ENCODE measurements at regions not wholly inside any gene's neighbourhood (a gene's known extent, or its start where the extent isn't known, plus 50 kb on each side); places are given as distances from the start of the nearest gene placed in this dataset.

- no peak for TF ChIP-seq ZNF449 (tag by site-specific recombination; IDR thresholded peaks at IDR 0.05)
- no peak for TF ChIP-seq ZNF707 (tag by site-specific recombination; IDR thresholded peaks at IDR 0.05)
- no peak for TF ChIP-seq ZNF747 (tag by site-specific recombination; IDR thresholded peaks at IDR 0.05)
- no peak for TF ChIP-seq ZNF133 (tag by site-specific recombination; IDR thresholded peaks at IDR 0.05)
- TF ChIP-seq ZNF112 (tag by site-specific recombination; IDR thresholded peaks at IDR 0.05) = no peak
- TF ChIP-seq ZNF600 (tag by site-specific recombination; IDR thresholded peaks at IDR 0.05) = no peak
- no peak for TF ChIP-seq ZNF146 (tag by site-specific recombination; IDR thresholded peaks at IDR 0.05)
- no peak for TF ChIP-seq ZNF610 (tag by site-specific recombination; IDR thresholded peaks at IDR 0.05; ENCODE audit: borderline replicate concordance)
- no peak for TF ChIP-seq SETDB1 (IDR thresholded peaks at IDR 0.05; ENCODE audit: insufficient read length, low read length)
- no peak for TF ChIP-seq ZBTB6 (tag by site-specific recombination; IDR thresholded peaks at IDR 0.05)
- no peak for TF ChIP-seq PATZ1 (tag by site-specific recombination; IDR thresholded peaks at IDR 0.05)
- no peak for TF ChIP-seq HOXA7 (CRISPR knock-in tag; IDR thresholded peaks at IDR 0.05; ENCODE audit: borderline replicate concordance)
Observed at GRCh38 chr20:19860737-19861136, 102.7 kb downstream of the RIN2 start (continued).

GRCh38 chr20:19861147-19861759 is 103.2 kb downstream of the RIN2 start:
- Histone ChIP-seq H3K27ac (ENCODE audit: extremely low read depth, low read depth, low read length) (no peak overlapping the region), H3K4me1 (ENCODE audit: control insufficient read depth, insufficient read depth, low read length) (no peaks in the 10 kb centered on the region), H3K9me3 (ENCODE audit: control insufficient read depth, insufficient read depth, low read depth, low read length) (no peaks in the 10 kb centered on the region), H3K36me3 (ENCODE audit: control insufficient read depth in 2 of 2, insufficient read depth in 1 of 2, low read length in 2 of 2) (no peaks in the 10 kb centered on the region), H3K4me3 (ENCODE audit: low read depth, low read length) (no peak overlapping the region)
- CTCF ChIA-PET = no interaction called here
- no peak for TF ChIP-seq ZNF792 (tag by site-specific recombination; IDR thresholded peaks at IDR 0.05)
- TF ChIP-seq HIC1 (tag by site-specific recombination; IDR thresholded peaks at IDR 0.05) = no peak
- TF ChIP-seq ZNF654 (tag by site-specific recombination; IDR thresholded peaks at IDR 0.05; ENCODE audit: low read depth) = no peak
- no peak for TF ChIP-seq ZFHX2 (tag by site-specific recombination; conservative IDR thresholded peaks at IDR 0.05)
- TF ChIP-seq ZNF138 (tag by site-specific recombination; IDR thresholded peaks at IDR 0.05; ENCODE audit: borderline replicate concordance) = no peak
- TF ChIP-seq KLF9 (tag by site-specific recombination; IDR thresholded peaks at IDR 0.05; ENCODE audit: low read depth) = no peak
- TF ChIP-seq ZNF133 (tag by site-specific recombination; IDR thresholded peaks at IDR 0.05) = no peak
- TF ChIP-seq ZSCAN16 (tag by site-specific recombination; IDR thresholded peaks at IDR 0.05) = no peak
- no peak for TF ChIP-seq ZNF121 (tag by site-specific recombination; IDR thresholded peaks at IDR 0.05)
- POLR2A ChIA-PET = no interaction called here

Measured in HEK293 (cell line).